22Rv1 (cell line): ENCODE measurements at regions not wholly inside any gene's neighbourhood (a gene's known extent, or its start where the extent isn't known, plus 50 kb on each side); places are given as distances from the start of the nearest gene placed in this dataset.

Experiments
- H3K27ac ChIP-seq: fragments of 450-650 bp; 2 replicates; pipeline ENCODE4 v1.5.1; 2017
- ZFX ChIP-seq: fragments of 450-650 bp; IDR thresholded peaks from 2 replicates; pipeline ENCODE4 v1.6.1; 2017; ENCODE audit warnings: antibody characterized with exemption, borderline replicate concordance
- TF ChIP-seq, protein P1 (sequence below): fragments of 450-650 bp; IDR thresholded peaks from 2 replicates; pipeline ENCODE4 v1.5.1; 2017; ENCODE audit warnings: mild to moderate bottlenecking

DNA sequence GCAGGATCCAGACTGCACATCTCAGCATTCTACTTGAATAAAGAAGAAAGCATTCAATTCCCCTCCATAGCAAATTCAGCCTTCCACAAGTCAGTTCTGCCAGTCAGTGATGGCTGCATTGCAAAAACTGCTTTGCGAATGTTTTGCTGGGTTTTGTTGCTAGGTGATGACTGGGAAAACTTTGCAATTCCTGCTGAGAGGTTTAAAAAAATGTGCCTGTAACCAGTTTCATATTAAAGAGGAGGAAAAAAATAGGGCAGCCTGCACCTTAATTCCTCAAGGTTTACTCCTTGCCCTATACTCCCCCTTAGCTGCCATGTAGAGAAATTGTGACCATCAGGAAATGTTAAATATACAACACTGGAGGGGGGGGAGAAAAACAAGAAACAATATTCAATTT lies 225.6 kb upstream of the ATP11B start:
- no peak overlapping the region for H3K27ac ChIP-seq

DNA sequence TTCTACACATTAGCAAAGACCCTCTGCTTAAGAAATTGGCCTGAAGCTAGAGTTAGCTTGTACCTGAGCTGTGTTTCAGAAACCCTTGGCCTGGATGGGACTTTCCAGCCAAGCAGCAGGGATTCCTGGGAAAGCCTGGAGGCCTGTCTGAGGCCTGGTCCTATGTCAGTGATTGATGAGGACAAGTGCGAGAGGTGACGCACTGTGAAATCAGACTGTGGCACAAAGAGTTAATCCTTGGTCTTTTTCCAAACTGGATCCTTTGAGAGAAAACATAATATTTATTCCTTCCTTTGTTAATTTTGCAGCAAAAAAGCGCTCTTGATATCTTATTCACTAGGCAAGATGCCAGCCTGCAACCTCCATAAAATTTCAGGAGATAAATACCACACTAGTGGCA lies 225.0 kb upstream of the ATP11B start:
- no peak overlapping the region for H3K27ac ChIP-seq
- TF ChIP-seq, protein P1, sequence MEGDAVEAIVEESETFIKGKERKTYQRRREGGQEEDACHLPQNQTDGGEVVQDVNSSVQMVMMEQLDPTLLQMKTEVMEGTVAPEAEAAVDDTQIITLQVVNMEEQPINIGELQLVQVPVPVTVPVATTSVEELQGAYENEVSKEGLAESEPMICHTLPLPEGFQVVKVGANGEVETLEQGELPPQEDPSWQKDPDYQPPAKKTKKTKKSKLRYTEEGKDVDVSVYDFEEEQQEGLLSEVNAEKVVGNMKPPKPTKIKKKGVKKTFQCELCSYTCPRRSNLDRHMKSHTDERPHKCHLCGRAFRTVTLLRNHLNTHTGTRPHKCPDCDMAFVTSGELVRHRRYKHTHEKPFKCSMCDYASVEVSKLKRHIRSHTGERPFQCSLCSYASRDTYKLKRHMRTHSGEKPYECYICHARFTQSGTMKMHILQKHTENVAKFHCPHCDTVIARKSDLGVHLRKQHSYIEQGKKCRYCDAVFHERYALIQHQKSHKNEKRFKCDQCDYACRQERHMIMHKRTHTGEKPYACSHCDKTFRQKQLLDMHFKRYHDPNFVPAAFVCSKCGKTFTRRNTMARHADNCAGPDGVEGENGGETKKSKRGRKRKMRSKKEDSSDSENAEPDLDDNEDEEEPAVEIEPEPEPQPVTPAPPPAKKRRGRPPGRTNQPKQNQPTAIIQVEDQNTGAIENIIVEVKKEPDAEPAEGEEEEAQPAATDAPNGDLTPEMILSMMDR, result no peak
- no peak for TF ChIP-seq ZFX

More for the DNA sequence above, 225.6 kb upstream of the ATP11B start:
- TF ChIP-seq ZFX, result no peak
- TF ChIP-seq, protein P1, result no peak

DNA sequence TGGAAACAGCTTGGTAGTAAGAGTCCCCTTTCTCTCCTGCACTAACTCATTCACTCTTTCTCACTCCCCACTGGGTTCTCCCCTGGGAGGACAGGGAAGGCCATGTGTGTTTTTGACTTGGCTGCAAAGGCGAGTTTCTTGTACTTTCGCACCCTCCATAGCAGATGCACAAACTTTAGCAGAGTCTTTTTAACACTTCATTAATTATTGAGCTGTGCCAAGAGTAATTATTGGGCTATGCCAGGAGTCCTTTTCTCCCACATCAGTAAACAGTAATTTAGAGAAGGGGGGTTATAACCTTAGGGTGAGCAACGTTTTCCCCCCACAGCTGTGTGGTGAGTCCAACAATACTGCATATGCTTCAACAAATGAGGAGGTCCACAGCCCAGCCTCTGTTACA lies 224.4 kb upstream of the ATP11B start:
- no peak overlapping the region for H3K27ac ChIP-seq
- TF ChIP-seq, protein P1, result no peak
- no peak for TF ChIP-seq ZFX

- TF ChIP-seq, protein P1, result no peak
- TF ChIP-seq ZFX, result no peak
- no peak overlapping the region for H3K27ac ChIP-seq
Observed at GRCh38 chr3:182570946-182571594, 222.2 kb upstream of the ATP11B start.

- TF ChIP-seq, protein P1, result no peak
- TF ChIP-seq ZFX, result no peak
- no peak overlapping the region for H3K27ac ChIP-seq
Observed at GRCh38 chr3:182575941-182576340, 217.4 kb upstream of the ATP11B start.

DNA sequence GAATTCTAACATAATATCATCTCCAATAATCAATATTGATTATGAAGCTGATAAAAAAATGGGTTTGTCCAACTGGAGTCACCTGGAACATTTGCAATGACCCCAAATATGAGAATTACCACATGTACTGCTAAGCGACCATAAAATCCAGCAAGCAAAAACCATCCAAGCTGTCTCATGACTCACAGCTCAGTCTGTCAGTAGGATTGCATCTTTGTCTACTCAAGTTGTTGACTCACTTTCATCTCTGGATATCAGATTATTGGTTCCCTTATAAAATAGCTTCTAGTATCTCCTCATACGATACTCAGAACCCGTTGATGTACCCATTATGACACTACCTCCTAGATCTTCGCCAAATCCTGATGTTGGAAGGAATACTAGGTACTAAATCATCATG lies 209.8 kb upstream of the ATP11B start:
- TF ChIP-seq, protein P1, result no peak
- no peak for TF ChIP-seq ZFX
- H3K27ac ChIP-seq, result no peak overlapping the region

DNA sequence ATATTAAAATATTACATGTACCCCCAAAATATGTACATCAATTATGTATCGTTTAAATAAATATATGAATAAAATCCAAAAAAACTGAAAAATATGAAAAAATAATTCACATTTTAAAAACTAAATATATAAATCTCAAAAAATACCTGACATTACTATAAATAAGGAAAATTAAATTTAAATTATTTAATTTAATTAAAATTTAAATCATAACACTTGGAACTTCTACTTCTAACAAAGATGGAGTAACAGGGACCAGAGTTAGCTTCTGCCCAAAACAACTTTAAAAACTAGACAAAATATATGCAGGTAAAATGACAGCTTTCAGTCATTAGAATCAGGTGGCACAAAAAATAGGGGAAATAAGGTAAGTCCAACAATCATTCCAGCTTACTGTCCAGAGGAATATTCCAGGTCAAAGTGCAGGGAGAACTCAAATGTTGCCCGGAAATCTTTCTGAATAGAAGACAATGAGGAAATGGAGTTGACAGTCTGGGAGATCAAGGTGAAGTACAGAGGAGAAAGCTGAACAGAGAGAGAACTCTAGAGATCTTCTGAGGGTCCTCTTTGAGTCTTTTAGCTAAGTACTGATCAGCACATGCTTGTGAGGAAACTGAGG lies 207.7 kb upstream of the ATP11B start:
- TF ChIP-seq, protein P1, result no peak
- TF ChIP-seq ZFX, result no peak
- no peak overlapping the region for H3K27ac ChIP-seq
